NOMO-1 treated with DMSO at 0.1 percent for 48 hours (cell line): ENCODE measurements at regions not wholly inside any gene's neighbourhood (a gene's known extent, or its start where the extent isn't known, plus 50 kb on each side); places are given as distances from the start of the nearest gene placed in this dataset.
"Not testable (repeated sequence)": the region's sequence is repeated elsewhere in the genome, so short reads cannot be mapped to it uniquely, and the experiment has no call there.

ENCODE experiments used
- DNase-seq: peaks from one replicate; lab custom pipeline; 2025; ENCODE audit not compliant: unreplicated experiment; lab: John Stamatoyannopoulos, UW

DNA sequence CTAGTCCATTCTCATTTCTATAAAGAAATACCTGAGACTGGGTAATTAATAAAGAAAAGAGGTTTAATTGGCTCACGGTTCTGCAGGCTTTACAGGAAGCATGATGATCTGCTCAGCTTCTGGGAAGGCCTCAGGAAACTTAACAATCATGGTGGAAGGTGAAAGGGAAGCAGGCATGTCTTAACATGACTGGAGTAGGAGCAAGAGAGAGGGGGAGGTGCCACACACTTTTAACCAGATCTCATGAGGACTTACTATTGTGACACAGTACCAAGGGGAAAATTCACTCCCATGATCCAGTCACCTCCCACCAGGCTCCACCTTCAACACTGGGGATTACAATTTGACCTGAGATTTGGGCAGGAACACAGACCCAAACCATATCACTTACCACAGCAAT is 310.1 kb downstream of the SH3GL2 start:
- DNase-seq, result not testable (repeated sequence)

DNA sequence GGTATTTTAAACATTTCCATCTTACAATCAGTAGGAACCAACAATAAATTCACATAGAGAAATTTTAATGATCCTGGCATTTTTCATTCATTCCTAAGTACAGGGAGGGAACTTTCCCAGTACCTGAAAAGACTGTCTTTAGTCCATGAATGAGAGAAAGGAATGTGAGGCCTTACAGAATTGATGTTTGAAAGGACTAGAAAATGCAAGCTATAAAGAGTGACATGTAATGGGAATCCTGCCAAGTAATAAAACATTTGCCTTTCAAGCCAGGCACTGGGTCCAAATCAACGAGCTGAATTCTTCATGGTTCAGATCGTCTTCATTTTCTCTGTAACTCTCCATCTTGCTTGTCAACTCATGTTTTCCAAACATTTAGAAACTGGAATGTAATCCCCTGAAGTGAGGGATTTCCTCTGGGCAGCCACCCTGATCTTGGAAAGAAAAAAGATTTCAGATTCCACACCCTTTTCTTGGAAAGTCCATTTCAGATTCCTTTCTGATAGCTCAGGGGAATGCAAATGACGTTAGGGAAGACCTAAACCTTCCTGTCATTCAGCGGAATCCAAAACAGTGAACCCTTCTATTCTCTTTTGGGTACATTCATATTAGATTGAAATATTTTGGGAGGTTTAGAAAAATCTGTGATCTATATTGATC is 315.8 kb downstream of the SH3GL2 start:
- DNase-seq, result no peak

DNA sequence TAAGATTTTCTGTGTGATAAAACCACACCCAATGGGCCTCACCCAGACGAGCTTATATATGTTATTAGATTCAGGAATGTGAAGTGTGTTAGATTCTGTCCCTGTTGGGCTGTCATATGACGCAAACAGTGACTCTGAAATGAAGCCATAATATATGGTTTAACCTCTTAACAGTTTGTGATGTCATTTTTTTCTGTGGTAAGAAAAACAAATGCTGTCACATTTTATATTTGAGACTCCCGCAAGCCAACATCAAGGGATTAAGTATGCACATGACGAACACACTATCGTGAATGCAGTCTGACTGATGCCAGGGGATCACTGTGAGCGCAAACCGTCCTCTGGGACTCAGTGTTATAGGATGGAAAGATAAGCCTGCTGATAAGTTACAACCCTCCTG is 321.7 kb downstream of the SH3GL2 start:
- DNase-seq, result no peak

DNA sequence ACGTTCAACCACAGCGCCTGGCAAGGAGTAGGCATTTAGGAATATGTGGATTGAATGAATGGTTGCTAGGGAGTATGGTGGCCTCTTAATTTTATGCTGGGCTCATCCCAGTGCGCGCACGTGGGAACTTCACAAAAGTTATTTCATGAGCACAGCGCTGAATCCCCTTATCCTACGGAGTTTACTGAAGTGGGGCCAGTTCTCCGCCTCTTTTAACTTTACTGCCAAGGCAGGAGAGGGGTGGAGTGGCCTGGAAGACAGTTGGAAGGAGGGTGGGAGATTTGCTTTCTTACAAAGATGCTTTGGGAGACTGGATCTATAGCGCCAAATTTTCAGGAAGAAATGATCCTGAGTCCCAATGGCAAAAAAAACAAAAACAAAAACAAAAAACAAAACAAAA is 326.5 kb downstream of the SH3GL2 start:
- no peak for DNase-seq

DNA sequence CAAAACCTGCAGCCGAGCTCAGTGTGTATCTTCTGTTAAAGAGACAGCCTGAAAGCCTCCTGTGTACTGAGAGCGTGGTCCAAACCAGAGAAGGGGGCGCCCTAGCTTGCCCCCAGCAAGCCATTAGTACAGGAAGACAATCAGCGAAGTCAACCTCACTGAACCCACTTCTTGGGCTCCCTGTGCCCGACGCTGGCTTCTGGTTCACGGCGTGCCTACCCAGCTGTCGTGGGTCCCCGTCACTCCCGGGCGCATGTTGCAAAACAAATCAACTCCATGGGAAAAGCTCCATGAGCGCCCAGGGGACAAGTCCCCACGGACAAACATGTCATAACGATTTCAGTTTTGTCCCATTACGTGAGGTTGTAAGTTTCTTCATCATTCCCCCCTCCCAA is 326.9 kb downstream of the SH3GL2 start:
- DNase-seq, result no peak

DNA sequence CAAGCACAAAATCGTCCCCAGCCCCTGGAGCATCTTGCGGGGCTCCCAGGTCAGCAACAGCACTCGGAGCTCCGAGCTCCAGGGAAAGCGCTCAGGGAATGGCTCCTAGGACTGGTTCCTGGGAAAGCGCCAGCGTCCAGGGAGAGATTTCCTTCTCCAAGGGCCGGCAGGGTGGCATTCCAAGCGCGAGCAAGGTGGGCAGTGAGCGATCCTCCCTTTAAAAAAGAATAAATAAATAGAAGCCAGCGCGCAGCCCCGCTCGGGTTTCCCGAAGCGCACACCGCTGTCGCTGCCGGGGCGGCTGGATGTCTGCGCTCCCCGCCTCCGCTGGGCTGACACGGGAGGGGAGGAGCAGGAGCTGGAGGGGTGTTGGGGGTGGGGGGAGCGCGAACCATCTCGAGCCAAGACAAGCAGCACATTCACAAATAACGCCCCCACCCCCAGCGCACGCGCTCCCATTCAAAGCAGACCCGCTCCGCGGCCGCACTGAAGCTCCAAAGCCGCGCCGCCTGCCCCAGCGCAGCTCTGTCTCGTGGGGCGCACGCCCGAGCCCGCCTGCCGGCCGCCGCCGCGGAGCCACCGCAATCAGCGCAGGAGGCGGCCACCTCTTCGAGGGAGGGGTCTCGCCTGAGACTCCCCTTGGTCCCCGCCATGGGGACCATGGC is 327.4 kb downstream of the SH3GL2 start:
- DNase-seq, result no peak

DNA sequence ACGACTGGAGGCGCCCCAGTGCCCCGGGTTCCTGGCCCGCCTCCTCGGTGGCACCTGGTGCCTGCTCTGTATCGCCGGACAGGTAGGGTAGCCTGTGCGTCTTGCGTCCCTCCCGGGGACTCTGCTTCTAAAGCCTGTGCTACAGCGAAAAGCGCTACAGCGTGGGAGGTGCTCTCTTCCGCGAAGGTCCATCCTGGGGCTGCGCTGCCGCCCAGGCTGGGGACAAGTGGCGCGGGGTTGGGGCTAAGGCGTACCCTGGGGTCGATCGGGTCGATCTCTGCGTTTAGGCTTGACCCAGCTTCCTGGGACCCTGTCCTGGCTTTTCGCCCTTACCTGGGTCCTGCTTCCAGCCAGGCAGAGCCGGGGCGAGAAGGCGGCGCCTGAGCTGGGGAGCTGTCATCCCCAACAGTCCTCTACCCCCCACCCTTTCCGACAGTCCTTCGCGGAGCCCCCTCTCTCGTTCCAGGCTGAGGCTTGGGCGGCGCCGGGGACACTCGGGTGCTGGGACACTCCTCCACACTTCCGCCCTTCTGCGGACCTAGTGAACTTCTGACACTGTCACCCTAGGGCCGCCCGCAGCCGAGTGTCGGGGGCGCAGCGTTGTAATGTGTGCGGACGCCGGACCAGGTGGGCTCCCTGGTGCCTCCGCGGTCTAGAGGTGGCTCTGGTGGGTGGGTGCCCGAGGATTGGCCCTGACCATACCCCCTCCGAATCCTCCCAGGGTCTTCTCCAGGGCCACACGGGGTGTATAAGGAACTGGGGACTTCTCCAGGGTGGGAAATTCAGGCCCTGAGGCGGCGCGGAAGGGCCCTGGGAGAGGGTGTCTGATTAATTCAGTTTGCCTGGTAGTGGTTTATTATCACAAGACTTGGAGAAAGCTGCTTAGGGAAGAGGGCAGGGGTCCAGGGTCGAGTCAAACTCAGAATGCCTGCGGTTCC is 328.2 kb downstream of the SH3GL2 start:
- no peak for DNase-seq

DNA sequence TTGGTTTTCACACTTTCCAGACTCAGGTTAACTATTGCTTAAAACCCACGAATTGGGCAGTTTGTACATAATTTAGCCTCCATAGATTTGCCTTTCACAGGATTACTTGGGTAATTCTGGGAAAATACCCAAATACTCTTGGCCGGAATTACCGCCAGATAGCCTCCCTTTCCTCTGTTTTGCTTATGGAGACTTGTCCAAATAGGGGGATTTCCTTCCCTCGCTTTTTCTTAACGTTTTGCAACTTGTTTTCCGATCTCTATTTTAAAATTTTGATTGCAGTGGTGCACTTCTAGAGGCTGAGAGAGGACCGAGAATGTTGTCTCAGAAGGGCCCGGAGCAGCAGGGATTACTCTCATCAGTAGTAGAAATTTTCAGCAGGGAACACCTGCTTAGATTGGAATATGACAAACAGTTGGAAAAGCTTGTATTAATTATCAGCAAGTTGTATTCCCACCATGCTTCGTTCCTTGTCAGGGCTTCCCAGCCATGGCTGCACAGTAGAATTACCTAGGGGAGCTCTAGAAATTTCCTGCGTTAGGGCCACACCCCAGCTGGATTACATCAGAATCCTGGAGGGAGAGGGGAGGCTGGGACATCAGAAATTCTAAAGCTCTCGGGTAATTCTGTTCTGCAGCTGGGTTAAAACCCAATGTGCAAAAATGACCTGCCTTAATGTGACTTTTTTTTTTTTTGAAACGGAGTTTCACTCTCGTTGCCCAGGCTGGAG is 329.1 kb downstream of the SH3GL2 start:
- no peak for DNase-seq

DNA sequence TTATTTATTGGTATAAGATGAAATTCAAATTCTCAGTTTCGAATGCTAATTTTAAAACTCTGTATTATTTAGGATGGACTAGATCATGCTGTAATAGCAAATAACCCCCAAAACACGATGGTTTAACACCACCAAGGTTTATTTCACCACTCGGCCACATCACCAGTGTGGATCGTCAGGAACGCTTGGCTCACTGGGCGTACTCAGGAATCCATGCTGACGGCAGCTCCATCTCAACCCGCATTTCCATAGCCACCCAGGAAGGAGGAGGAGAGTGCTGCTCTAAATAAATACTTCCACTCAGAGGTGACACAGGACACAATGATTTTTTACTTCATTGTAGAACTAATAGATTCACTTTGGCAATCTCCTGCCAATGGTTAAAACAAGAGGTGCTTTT is 347.4 kb downstream of the SH3GL2 start:
- DNase-seq, result no peak

DNA sequence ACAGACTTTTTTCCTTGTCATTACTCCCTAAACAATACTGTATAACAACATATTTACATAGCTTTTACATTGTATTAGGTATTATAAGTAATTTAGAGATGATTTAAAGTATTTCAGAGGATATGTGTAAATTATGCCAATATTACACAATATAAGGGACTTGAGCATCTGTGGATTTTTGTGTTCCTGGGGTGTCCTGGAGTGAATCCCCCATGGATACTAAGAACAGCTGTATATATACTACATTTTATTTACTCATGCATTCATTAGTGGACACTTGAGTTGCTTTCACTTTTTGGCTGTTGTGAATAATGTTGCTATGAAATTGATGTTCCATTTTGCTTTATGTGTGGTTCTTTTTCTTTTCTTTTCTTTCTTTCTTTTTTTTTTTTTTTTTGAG is 348.8 kb downstream of the SH3GL2 start:
- no peak for DNase-seq

DNA sequence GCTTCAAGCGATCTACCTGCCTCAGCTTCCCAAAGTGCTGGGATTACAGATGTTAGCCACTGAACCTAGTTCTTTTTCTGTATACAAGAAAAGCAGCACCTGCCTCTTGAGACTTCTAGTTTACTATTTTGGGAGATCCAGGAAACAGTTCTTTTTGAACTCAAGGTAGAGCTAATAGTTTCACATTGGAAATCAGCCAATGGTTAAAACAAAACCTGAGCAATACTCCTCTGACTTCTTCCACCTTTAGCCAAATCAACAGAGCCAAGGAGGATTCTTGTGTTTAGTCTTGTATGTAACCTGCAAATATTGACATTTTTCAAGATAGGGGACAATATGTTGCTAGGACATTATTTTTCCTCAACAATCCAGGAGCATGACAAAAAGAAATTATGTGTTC is 349.4 kb downstream of the SH3GL2 start:
- DNase-seq, result no peak

DNA sequence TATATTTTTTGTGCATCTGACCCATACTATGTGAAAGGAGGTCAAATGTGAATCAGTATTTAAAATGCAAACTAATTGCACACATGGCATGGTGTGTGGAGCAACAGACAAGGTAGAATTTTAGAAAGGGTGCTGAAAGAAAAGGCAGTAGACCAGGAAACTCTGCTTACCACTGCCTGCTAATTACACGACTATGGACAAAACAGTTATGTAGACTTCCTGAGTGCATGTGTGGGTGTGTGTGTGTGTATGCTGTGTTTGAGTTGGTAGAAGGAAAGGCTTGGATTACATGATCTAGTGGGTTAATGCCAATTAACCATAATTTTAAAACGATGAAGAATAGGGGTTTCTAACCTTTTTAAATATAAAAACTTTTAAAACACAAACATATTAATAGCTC is 349.9 kb downstream of the SH3GL2 start:
- DNase-seq, result no peak

DNA sequence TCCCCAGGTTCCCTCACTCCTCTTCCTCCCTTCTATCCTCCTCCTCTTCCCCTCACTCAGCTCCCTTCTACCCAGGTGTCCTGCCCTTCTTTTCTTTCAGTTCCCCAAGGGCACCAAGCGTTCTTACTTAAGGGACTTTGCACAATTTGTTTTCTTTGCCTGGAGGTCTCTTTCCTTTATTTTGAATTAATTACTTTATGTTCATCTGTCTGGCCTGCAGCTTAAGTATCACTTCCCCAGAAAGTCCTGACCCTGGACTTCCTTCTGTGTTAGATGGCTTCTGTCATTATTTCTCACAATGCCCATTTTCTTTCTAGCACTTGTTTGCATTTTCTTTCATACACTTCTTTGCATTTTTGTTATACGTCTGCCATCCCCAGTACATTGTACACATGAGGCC is 350.6 kb downstream of the SH3GL2 start:
- no peak for DNase-seq

DNA sequence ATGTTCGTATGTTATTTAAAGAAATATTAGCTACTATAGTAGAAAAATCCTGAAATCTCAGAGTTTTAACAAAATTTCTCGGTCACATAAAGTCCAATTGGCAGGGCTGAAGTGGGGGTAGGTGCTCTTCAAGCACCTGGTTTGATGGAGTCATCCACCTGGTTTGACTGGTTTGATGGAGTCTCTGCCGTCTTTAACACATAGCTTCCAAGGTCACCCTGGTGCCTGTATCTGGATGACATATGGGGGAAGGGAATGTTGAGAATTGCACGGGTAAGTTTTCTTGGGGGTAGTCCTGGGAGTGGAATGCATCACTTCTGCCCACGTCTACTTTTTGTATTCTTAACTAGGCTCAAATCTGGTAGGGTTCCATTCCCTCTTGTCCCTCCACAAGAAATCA is 351.2 kb downstream of the SH3GL2 start:
- no peak for DNase-seq

DNA sequence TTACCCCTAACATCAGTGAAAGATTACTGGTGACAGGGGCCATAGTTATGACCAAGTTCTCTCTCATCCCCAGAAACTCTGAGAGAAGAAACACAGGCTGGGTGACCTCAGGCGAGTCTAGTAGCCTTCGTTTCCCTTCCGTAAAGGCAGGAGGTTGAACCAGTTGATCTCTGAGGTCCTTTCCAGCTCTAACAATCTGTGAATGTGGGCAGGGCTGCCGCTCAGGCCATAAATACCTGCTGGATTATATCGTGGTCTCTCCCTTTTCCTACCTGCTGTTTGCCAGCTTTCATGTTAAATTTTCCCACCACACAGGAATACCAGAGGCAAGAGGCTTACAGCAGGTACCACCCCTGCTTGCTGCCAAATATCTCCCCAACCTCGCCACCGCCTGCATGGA is 357.5 kb downstream of the SH3GL2 start:
- DNase-seq, result no peak

DNA sequence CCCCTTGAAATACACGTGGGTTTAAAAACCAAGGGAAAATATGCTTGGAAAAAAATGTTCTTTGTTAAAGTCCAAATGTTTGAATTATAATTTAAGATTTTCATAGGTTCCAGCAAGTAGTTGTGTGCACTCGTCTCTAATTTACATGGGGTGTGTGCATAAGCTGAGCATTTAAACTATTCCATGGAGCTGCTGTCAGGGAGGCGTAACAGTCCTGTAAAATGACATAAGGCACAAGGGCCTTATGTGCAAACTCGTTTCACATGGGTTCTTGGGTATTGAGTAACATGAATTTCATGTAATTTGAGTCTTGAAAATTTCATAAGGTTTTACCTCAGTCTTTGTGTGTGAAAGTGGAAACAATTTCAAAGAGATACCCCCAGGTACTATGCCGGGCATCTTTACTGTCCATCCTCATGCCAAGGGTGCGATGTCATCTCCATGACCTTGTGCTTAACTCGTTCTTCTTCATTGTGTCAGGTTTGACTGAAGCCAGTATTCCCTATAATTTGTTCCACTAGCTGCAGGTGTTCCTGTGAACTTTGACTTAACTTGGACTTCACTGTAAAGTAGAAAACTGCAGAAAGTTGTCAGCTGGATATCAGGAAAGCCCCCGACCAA is 359.3 kb downstream of the SH3GL2 start:
- DNase-seq, result no peak

DNA sequence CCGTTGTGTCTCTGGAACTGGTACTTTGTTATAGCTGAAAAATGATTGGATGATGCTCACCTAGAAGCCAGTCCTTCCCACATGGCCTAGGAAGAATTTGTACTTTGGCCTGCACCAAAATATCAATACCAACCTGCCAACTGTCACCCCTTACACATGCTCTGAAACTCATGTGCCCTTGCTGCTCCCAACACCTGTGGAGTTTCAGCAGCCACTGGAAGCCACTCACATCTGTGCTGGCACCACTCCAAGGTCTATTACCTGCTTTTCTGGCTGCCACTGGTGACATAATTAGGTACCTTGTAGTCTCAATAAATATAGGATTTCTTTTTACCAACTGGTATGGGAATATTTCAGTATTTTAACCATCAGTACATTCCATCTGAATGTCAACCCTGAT is 363.6 kb downstream of the SH3GL2 start:
- no peak for DNase-seq

DNA sequence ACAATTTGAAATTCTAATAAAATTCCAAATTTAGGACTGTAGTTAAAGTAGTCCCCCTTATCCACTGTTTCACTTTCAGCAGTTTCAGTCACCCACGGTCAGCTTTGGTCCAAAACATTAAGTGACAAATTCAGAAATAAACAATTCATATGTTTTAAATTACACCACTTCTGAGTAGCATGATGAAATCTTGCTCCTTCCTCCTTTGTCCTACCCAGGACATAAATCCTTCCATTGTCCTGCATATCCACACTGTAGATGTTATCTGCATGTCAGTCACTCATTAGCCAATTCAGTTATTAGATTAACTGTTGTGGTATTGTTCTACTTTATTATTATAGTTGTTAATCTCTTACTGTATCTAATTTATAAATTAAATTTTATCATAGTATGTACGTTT is 376.5 kb downstream of the SH3GL2 start:
- DNase-seq, result no peak

DNA sequence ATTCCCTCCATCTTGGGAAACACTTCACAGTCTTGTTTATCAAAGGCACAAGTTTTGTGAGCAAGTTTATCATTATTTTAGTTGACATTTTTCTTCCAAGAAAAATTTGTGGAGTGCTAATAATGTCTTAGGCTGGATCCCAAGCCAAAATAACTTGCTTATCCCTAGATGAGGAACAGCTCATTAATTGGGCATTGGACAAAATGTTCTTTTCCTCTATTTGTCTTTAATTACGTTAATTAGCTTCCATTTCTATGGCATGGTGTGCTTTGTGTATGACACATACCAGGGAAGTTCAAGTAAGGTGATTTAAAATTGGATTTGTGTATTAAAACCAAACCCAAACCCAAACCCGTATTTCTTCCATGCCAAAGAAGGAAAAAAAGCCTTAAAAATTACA is 379.5 kb downstream of the SH3GL2 start:
- no peak for DNase-seq

DNA sequence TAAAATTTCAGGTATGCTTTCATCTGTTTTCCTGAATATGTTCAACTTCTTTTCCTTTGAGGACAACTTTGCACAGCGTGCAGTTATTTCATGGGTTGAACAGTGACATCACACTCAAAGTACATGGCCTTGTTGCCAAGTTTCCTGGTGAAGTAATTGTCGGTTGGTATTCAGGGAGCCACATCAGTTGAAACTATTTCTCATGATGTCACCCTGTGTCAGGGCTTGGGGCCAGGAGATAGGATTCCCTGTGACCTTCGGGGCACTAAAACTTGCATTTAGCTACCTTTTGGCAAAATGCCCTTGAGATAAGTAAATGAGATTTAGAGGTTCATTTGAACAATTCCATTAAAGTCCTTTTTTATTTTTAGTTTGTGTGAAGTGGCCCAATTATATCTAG is 383.9 kb downstream of the SH3GL2 start:
- no peak for DNase-seq

DNA sequence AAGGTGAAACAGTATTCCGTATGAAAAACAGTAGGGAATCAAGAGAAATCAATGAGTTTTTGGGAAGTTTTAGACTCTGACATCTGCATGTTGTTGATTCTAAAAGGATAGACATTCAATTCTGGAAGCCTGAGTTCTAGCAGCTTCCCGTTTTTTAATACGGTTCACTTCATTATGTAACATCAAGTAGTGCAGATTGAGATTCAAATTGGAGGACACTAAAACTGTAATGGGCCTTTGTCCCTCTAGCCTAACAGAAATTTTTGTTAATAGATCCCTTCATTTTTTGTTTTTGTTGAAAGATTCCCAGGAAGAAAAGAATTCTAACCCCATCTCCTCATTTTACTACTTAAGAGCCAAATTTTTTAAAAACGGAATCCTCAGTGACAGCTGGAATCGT is 384.6 kb downstream of the SH3GL2 start:
- DNase-seq, result no peak
